ENCODE measurements at regions not wholly inside any gene's neighbourhood (a gene's known extent, or its start where the extent isn't known, plus 50 kb on each side); places are given as distances from the start of the nearest gene placed in this dataset.

GRCh38 chr5:167207081-167207480 lies 1084.4 kb upstream of the WWC1 start:
- Histone ChIP-seq H3K4me1 (ENCODE audit: control insufficient read depth, insufficient read depth, low read length) (no peaks in the 10 kb centered on the region), H3K9ac (ENCODE audit: low read length) (no peak overlapping the region), H3K27ac (ENCODE audit: low read depth, low read length) (no peak overlapping the region), H3K36me3 (ENCODE audit: control insufficient read depth, insufficient read depth, low read length) (no peaks in the 10 kb centered on the region), H3K27me3 (ENCODE audit: control insufficient read depth, insufficient read depth, low read length) (no peaks in the 10 kb centered on the region), H3K4me3 (ENCODE audit: low read length) (no peak overlapping the region)

- Histone ChIP-seq H3K27ac (ENCODE audit: low read depth, low read length) (no peak overlapping the region), H3K4me1 (ENCODE audit: control insufficient read depth, insufficient read depth, low read length) (no peaks in the 10 kb centered on the region), H3K4me3 (ENCODE audit: low read length) (no peak overlapping the region), H3K27me3 (ENCODE audit: control insufficient read depth, insufficient read depth, low read length) (no peaks in the 10 kb centered on the region), H3K9ac (ENCODE audit: low read length) (no peak overlapping the region), H3K36me3 (ENCODE audit: control insufficient read depth, insufficient read depth, low read length) (no peaks in the 10 kb centered on the region)
These were observed 1082.5 kb upstream of the WWC1 start for GRCh38 chr5:167208911-167209310.

- Histone ChIP-seq H3K27ac (ENCODE audit: low read depth, low read length) (no peak overlapping the region), H3K4me1 (ENCODE audit: control insufficient read depth, insufficient read depth, low read length) (no peaks in the 10 kb centered on the region), H3K27me3 (ENCODE audit: control insufficient read depth, insufficient read depth, low read length) (no peaks in the 10 kb centered on the region), H3K4me3 (ENCODE audit: low read length) (no peak overlapping the region), H3K36me3 (ENCODE audit: control insufficient read depth, insufficient read depth, low read length) (no peaks in the 10 kb centered on the region), H3K9ac (ENCODE audit: low read length) (no peak overlapping the region)
These were observed 1074.2 kb upstream of the WWC1 start for GRCh38 chr5:167217097-167217743.

GRCh38 chr5:167219298-167219697 lies 1072.1 kb upstream of the WWC1 start:
- Histone ChIP-seq H3K27me3 (ENCODE audit: control insufficient read depth, insufficient read depth, low read length) (no peaks in the 10 kb centered on the region), H3K36me3 (ENCODE audit: control insufficient read depth, insufficient read depth, low read length) (no peaks in the 10 kb centered on the region), H3K9ac (ENCODE audit: low read length) (no peak overlapping the region), H3K27ac (ENCODE audit: low read depth, low read length) (no peak overlapping the region), H3K4me3 (ENCODE audit: low read length) (no peak overlapping the region), H3K4me1 (ENCODE audit: control insufficient read depth, insufficient read depth, low read length) (no peaks in the 10 kb centered on the region)

- no peak overlapping the region for H3K9ac ChIP-seq (ENCODE audit: low read length)
- H3K4me1 ChIP-seq (ENCODE audit: control insufficient read depth, insufficient read depth, low read length), result no peaks in the 10 kb centered on the region
- no peak overlapping the region for H3K27ac ChIP-seq (ENCODE audit: low read depth, low read length)
- H3K36me3 ChIP-seq (ENCODE audit: control insufficient read depth, insufficient read depth, low read length), result no peaks in the 10 kb centered on the region
- H3K4me3 ChIP-seq (ENCODE audit: low read length), result no peak overlapping the region
- no peaks in the 10 kb centered on the region for H3K27me3 ChIP-seq (ENCODE audit: control insufficient read depth, insufficient read depth, low read length)
These were observed 1065.1 kb upstream of the WWC1 start for GRCh38 chr5:167226386-167226785.

GRCh38 chr5:167228134-167228533 lies 1063.3 kb upstream of the WWC1 start:
- Histone ChIP-seq H3K9ac (ENCODE audit: low read length) (no peak overlapping the region), H3K4me1 (ENCODE audit: control insufficient read depth, insufficient read depth, low read length) (no peaks in the 10 kb centered on the region), H3K4me3 (ENCODE audit: low read length) (no peak overlapping the region), H3K27ac (ENCODE audit: low read depth, low read length) (no peak overlapping the region), H3K36me3 (ENCODE audit: control insufficient read depth, insufficient read depth, low read length) (no peaks in the 10 kb centered on the region), H3K27me3 (ENCODE audit: control insufficient read depth, insufficient read depth, low read length) (no peaks in the 10 kb centered on the region)

GRCh38 chr5:167229751-167230150 lies 1061.7 kb upstream of the WWC1 start:
- H3K4me3 ChIP-seq (ENCODE audit: low read length), result no peak overlapping the region
- no peak overlapping the region for H3K27ac ChIP-seq (ENCODE audit: low read depth, low read length)
- no peaks in the 10 kb centered on the region for H3K4me1 ChIP-seq (ENCODE audit: control insufficient read depth, insufficient read depth, low read length)
- no peak overlapping the region for H3K9ac ChIP-seq (ENCODE audit: low read length)
- H3K27me3 ChIP-seq (ENCODE audit: control insufficient read depth, insufficient read depth, low read length), result no peaks in the 10 kb centered on the region
- no peaks in the 10 kb centered on the region for H3K36me3 ChIP-seq (ENCODE audit: control insufficient read depth, insufficient read depth, low read length)

GRCh38 chr5:167230414-167230813 lies 1061.0 kb upstream of the WWC1 start:
- H3K4me3 ChIP-seq (ENCODE audit: low read length), result no peak overlapping the region
- no peak overlapping the region for H3K9ac ChIP-seq (ENCODE audit: low read length)
- H3K4me1 ChIP-seq (ENCODE audit: control insufficient read depth, insufficient read depth, low read length), result no peaks in the 10 kb centered on the region
- no peak overlapping the region for H3K27ac ChIP-seq (ENCODE audit: low read depth, low read length)
- H3K27me3 ChIP-seq (ENCODE audit: control insufficient read depth, insufficient read depth, low read length), result no peaks in the 10 kb centered on the region
- H3K36me3 ChIP-seq (ENCODE audit: control insufficient read depth, insufficient read depth, low read length), result no peaks in the 10 kb centered on the region

GRCh38 chr5:167232675-167233311 lies 1058.7 kb upstream of the WWC1 start:
- H3K27me3 ChIP-seq (ENCODE audit: control insufficient read depth, insufficient read depth, low read length), result no peaks in the 10 kb centered on the region
- no peaks in the 10 kb centered on the region for H3K4me1 ChIP-seq (ENCODE audit: control insufficient read depth, insufficient read depth, low read length)
- H3K9ac ChIP-seq (ENCODE audit: low read length), result no peak overlapping the region
- no peak overlapping the region for H3K4me3 ChIP-seq (ENCODE audit: low read length)
- H3K36me3 ChIP-seq (ENCODE audit: control insufficient read depth, insufficient read depth, low read length), result no peaks in the 10 kb centered on the region
- H3K27ac ChIP-seq (ENCODE audit: low read depth, low read length), result no peak overlapping the region

- H3K36me3 ChIP-seq (ENCODE audit: control insufficient read depth, insufficient read depth, low read length), result no peaks in the 10 kb centered on the region
- H3K4me3 ChIP-seq (ENCODE audit: low read length), result no peak overlapping the region
- no peaks in the 10 kb centered on the region for H3K4me1 ChIP-seq (ENCODE audit: control insufficient read depth, insufficient read depth, low read length)
- H3K27me3 ChIP-seq (ENCODE audit: control insufficient read depth, insufficient read depth, low read length), result no peaks in the 10 kb centered on the region
- no peak overlapping the region for H3K9ac ChIP-seq (ENCODE audit: low read length)
- no peak overlapping the region for H3K27ac ChIP-seq (ENCODE audit: low read depth, low read length)
These were observed 1057.8 kb upstream of the WWC1 start for GRCh38 chr5:167233507-167234220.

GRCh38 chr5:167241436-167242067 lies 1049.9 kb upstream of the WWC1 start:
- Histone ChIP-seq H3K27me3 (ENCODE audit: control insufficient read depth, insufficient read depth, low read length) (no peaks in the 10 kb centered on the region), H3K36me3 (ENCODE audit: control insufficient read depth, insufficient read depth, low read length) (no peaks in the 10 kb centered on the region), H3K4me3 (ENCODE audit: low read length) (no peak overlapping the region), H3K9ac (ENCODE audit: low read length) (no peak overlapping the region), H3K4me1 (ENCODE audit: control insufficient read depth, insufficient read depth, low read length) (no peaks in the 10 kb centered on the region), H3K27ac (ENCODE audit: low read depth, low read length) (no peak overlapping the region)

GRCh38 chr5:167242701-167243100 lies 1048.7 kb upstream of the WWC1 start:
- Histone ChIP-seq H3K9ac (ENCODE audit: low read length) (no peak overlapping the region), H3K36me3 (ENCODE audit: control insufficient read depth, insufficient read depth, low read length) (no peaks in the 10 kb centered on the region), H3K4me3 (ENCODE audit: low read length) (no peak overlapping the region), H3K27ac (ENCODE audit: low read depth, low read length) (no peak overlapping the region), H3K4me1 (ENCODE audit: control insufficient read depth, insufficient read depth, low read length) (no peaks in the 10 kb centered on the region), H3K27me3 (ENCODE audit: control insufficient read depth, insufficient read depth, low read length) (no peaks in the 10 kb centered on the region)

All from rectal smooth muscle tissue (tissue), 1 donor.